Right lobe of liver (tissue), 6 donors: ENCODE measurements at regions not wholly inside any gene's neighbourhood (a gene's known extent, or its start where the extent isn't known, plus 50 kb on each side); places are given as distances from the start of the nearest gene placed in this dataset.

Experiments used
- ATAC-seq, 4 donors: fragments of 200-7000 bp; cut with Tn5 transposase; one replicate each; pipeline ENCODE4 v1.9.1; 2020; ENCODE audit warnings: mild to moderate bottlenecking in 4 of 4, moderate library complexity in 4 of 4
- DNase-seq, 3 donors: peaks; one replicate each; pipeline ENCODE4 v3.0.0-alpha.2; 2020
- H3K27ac ChIP-seq, 3 donors: fragments of 200-600 bp; one replicate each; pipeline ENCODE4 v1.8.0; 2022
- H3K27me3 ChIP-seq, 2 donors: fragments of 200-600 bp; one replicate each; pipeline ENCODE4 v1.8.0; 2022
- H3K36me3 ChIP-seq, 4 donors: fragments of 200-600 bp; sonication (generic) in 1 of 4; one replicate each; pipeline versions ENCODE4 v1.5.1 to v1.8.0; 2017 to 2022; ENCODE audit warnings: control low read depth in 1 of 4
- H3K4me1 ChIP-seq, 4 donors: fragments of 200-600 bp; sonication (generic) in 1 of 4; one replicate each; pipeline versions ENCODE4 v1.5.1 to v1.8.0; 2017 to 2022; ENCODE audit warnings: control low read depth in 1 of 4
- H3K4me3 ChIP-seq, 3 donors: fragments of 200-600 bp; one replicate each; pipeline ENCODE4 v1.8.0; 2022
- H3K9me3 ChIP-seq, 4 donors: fragments of 200-600 bp; sonication (generic) in 1 of 4; one replicate each; pipeline versions ENCODE4 v1.5.1 to v1.8.0; 2017 to 2022; ENCODE audit warnings: control low read depth in 1 of 4
- POLR2A ChIP-seq: fragments of 450-650 bp; IDR thresholded peaks from one replicate; pipeline ENCODE4 v1.6.1; 2017; ENCODE audit warnings: antibody characterized with exemption, mild to moderate bottlenecking
- WGBS: methylation state at CpG from one replicate; pipeline ENCODE4 v1.1.6; 2018; ENCODE audit warnings: low coverage, low lambda C conversion rate; ENCODE audit not compliant: insufficient coverage; ENCODE audit errors: missing lambda C conversion rate; 5-methylcytosine and 5-hydroxymethylcytosine counted together
- intact Hi-C, 2 donors: fragments of 100-400 bp; cut with DNase I; formaldehyde crosslinking; loops; one replicate each; pipeline versions ENCODE4 v1.11.2 to v1.14.1; 2022
- TF ChIP-seq, protein P1 (sequence below), 4 donors: fragments of 200-600 bp in 3 of 4; fragments of 450-650 bp in 1 of 4; IDR thresholded peaks; one replicate each; pipeline versions ENCODE4 v1.5.1 to v1.8.0; 2016 to 2022; ENCODE audit warnings: antibody characterized with exemption in 4 of 4, mild to moderate bottlenecking in 2 of 4
- donor health status: DM: no; HTN: yes; CAD: no.
- donor health status: DM: no; HTN: no; CAD: no.
- donor health status: DM: no; HTN: no; CAD: no.
- donor health status: DM: no; HTN: yes; CAD: no.
- donor health status: DM: no; HTN: yes; CAD: no.

DNA sequence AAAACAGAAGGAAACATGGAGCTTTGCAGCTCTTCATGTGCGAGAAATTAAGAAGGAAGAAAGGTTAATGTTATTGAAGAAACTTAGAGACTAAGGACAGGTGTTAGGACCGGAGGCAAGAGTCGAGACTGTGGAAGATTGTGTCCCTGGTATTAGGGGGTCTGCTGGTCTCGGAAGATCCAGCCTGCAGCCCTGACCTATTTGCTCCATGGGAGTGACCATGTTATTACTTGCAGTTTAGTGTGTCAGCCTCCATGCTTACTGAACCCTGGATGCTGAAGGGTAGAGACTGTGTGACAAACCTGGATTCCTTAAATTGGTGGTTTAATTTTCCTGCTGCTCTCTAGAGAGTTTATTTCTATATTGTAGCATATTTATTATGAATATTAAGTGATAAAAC, 580.6 kb downstream of the NOVA1 start:
- H3K27ac ChIP-seq = no peak overlapping the region
- ATAC-seq = no peak
- no peaks in the 10 kb centered on the region for H3K4me1 ChIP-seq
- no peaks in the 10 kb centered on the region for H3K27me3 ChIP-seq
- H3K36me3 ChIP-seq = no peaks in the 10 kb centered on the region
- WGBS = 60% methylated on average over 3 of the region's 4 CpGs
- intact Hi-C loops = no loop called here
- H3K9me3 ChIP-seq = no peaks in the 10 kb centered on the region
- no peak overlapping the region for H3K4me3 ChIP-seq
- TF ChIP-seq, protein P1, sequence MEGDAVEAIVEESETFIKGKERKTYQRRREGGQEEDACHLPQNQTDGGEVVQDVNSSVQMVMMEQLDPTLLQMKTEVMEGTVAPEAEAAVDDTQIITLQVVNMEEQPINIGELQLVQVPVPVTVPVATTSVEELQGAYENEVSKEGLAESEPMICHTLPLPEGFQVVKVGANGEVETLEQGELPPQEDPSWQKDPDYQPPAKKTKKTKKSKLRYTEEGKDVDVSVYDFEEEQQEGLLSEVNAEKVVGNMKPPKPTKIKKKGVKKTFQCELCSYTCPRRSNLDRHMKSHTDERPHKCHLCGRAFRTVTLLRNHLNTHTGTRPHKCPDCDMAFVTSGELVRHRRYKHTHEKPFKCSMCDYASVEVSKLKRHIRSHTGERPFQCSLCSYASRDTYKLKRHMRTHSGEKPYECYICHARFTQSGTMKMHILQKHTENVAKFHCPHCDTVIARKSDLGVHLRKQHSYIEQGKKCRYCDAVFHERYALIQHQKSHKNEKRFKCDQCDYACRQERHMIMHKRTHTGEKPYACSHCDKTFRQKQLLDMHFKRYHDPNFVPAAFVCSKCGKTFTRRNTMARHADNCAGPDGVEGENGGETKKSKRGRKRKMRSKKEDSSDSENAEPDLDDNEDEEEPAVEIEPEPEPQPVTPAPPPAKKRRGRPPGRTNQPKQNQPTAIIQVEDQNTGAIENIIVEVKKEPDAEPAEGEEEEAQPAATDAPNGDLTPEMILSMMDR (IDR thresholded peaks at IDR 0.05) = no peak
- no peak for TF ChIP-seq POLR2A
- no peak for DNase-seq

DNA sequence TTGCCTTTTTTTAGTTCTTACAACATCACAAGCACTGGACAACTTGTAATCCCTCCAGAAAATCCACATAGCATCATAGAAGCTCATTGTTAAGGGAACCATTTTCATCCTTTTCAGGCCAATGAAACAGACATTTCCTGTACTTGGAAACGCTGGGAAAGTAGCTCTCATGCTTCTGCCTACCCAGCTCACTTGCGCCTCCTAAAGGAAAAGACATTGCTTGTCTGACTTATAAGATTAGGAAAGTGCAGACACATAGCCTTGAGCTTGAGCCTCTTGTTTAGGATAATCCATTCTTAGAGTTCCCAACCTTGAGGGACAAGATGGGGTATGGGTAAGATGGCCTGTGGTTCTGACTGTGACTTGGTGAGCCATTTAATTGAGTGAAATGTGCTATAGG, 589.5 kb downstream of the NOVA1 start:
- no peak overlapping the region for H3K27ac ChIP-seq

GRCh38 chr14:26004342-26004741, 593.5 kb downstream of the NOVA1 start:
- DNase-seq (no peak), ATAC-seq (no peak)
- Histone ChIP-seq H3K4me1 (no peaks in the 10 kb centered on the region), H3K36me3 (no peaks in the 10 kb centered on the region), H3K9me3 (no peaks in the 10 kb centered on the region), H3K27me3 (no peaks in the 10 kb centered on the region), H3K4me3 (no peak overlapping the region), H3K27ac (no peak overlapping the region)
- WGBS = 57% methylated on average over 2 of the region's 2 CpGs
- no peak for TF ChIP-seq POLR2A
- TF ChIP-seq, protein P1 (IDR thresholded peaks at IDR 0.05) = no peak
- intact Hi-C loops = no loop called here

More for the DNA sequence above, 589.5 kb downstream of the NOVA1 start:
- 22% methylated on average over 2 of the region's 2 CpGs for WGBS
- Histone ChIP-seq H3K4me1 (no peaks in the 10 kb centered on the region), H3K9me3 (no peaks in the 10 kb centered on the region), H3K36me3 (no peaks in the 10 kb centered on the region), H3K27me3 (no peaks in the 10 kb centered on the region), H3K4me3 (no peak overlapping the region)
- intact Hi-C loops = no loop called here
- no peak for DNase-seq
- TF ChIP-seq, protein P1 (IDR thresholded peaks at IDR 0.05) = no peak
- TF ChIP-seq POLR2A = no peak
- no peak for ATAC-seq

DNA sequence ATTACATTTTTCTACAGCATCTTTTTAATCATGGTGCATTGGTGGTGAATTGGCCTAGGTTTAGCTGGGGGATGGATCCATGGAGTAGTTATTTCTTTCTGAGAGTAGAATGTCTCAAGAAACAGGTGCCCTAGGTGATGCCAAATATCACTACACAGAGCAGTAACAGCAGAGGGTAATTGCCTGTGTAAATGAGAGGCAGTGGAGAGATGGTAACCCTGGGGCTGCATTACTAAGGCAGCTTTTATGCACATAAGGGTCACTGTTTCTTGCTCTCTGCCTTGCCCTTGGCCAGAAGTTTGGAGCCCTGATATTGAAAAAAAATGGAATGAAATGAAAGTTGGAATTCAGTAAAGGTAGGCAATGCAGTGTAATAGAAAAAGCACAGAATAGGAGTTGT, 604.0 kb downstream of the NOVA1 start:
- no peak for TF ChIP-seq POLR2A
- TF ChIP-seq, protein P1 (IDR thresholded peaks at IDR 0.05) = no peak

GRCh38 chr14:25988536-25988935, 609.3 kb downstream of the NOVA1 start:
- WGBS = 34% methylated on average over 3 of the region's 3 CpGs
- no peaks in the 10 kb centered on the region for H3K36me3 ChIP-seq

More for the DNA sequence above, 604.0 kb downstream of the NOVA1 start:
- H3K27ac ChIP-seq = no peak overlapping the region
- H3K4me3 ChIP-seq = no peak overlapping the region
- no peaks in the 10 kb centered on the region for H3K36me3 ChIP-seq
- DNase-seq = no peak
- H3K9me3 ChIP-seq = no peaks in the 10 kb centered on the region
- intact Hi-C loops = no loop called here
- ATAC-seq = no peak
- no peaks in the 10 kb centered on the region for H3K27me3 ChIP-seq
- no peaks in the 10 kb centered on the region for H3K4me1 ChIP-seq

More at GRCh38 chr14:25988536-25988935, 609.3 kb downstream of the NOVA1 start:
- Histone ChIP-seq H3K9me3 (no peaks in the 10 kb centered on the region), H3K4me3 (no peak overlapping the region), H3K27me3 (no peaks in the 10 kb centered on the region), H3K4me1 (no peaks in the 10 kb centered on the region), H3K27ac (no peak overlapping the region)
- ATAC-seq (no peak), DNase-seq (no peak)
- intact Hi-C loops = no loop called here
- TF ChIP-seq, protein P1 (IDR thresholded peaks at IDR 0.05) = no peak
- TF ChIP-seq POLR2A = no peak
